Mucosa of rectum (tissue), 2 donors: ENCODE measurements at regions not wholly inside any gene's neighbourhood (a gene's known extent, or its start where the extent isn't known, plus 50 kb on each side); places are given as distances from the start of the nearest gene placed in this dataset.
"Not testable (repeated sequence)": the region's sequence is repeated elsewhere in the genome, so short reads cannot be mapped to it uniquely, and the experiment has no call there.

ENCODE experiments used
- H3K27ac ChIP-seq, 2 donors: one replicate each; pipeline ENCODE4 v1.7.0; 2013; ENCODE audit warnings: inconsistent platforms in 2 of 2, low read depth in 2 of 2, low read length in 2 of 2
- H3K27me3 ChIP-seq, 2 donors: one replicate each; pipeline ENCODE4 v1.7.0; 2013; ENCODE audit warnings: low read length in 2 of 2; ENCODE audit not compliant: control insufficient read depth in 2 of 2, insufficient read depth in 2 of 2
- H3K36me3 ChIP-seq, 2 donors: one replicate each; pipeline ENCODE4 v1.7.0; 2013; ENCODE audit warnings: low read length in 2 of 2; ENCODE audit not compliant: control insufficient read depth in 2 of 2, insufficient read depth in 2 of 2
- H3K4me1 ChIP-seq, 2 donors: one replicate each; pipeline ENCODE4 v1.7.0; 2013; ENCODE audit warnings: low read length in 2 of 2, mild to moderate bottlenecking in 1 of 2; ENCODE audit not compliant: control insufficient read depth in 2 of 2, insufficient read depth in 2 of 2
- H3K4me3 ChIP-seq, 2 donors: one replicate each; pipeline ENCODE4 v1.7.0; 2013; ENCODE audit warnings: low read length in 2 of 2
- H3K9ac ChIP-seq, 2 donors: one replicate each; pipeline ENCODE4 v1.7.0; 2013; ENCODE audit warnings: low read length in 2 of 2, low read depth in 1 of 2, mild to moderate bottlenecking in 1 of 2
- H3K9me3 ChIP-seq, 2 donors: one replicate each; pipeline ENCODE4 v1.7.0; 2013; ENCODE audit warnings: low read length in 2 of 2; ENCODE audit not compliant: control insufficient read depth in 2 of 2
- donor health status: healthy.
- donor health status: Normal muscosa, but diverticular disease.

DNA sequence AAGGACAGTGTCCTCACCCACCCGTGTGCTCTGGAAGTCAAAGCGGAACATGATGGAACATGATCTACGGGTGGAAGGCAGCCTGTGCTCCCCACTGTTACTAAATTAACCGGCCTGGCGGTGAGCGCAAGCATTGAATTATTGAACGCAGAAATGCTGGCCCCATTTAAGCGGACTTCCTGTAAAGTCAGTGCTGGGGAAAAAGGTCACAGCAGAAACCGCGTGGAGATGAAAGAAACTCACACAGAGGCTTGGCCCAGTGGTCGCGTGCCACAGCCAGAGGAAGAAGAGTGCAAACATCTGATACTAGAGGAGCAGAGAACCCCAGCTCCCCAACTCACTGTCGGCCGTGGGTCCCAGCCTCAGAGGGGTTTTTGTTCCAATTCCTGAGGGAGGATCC lies 321.2 kb downstream of the ADGRD1 start:
- H3K4me3 ChIP-seq = no peak overlapping the region
- no peak overlapping the region for H3K27ac ChIP-seq
- no peaks in the 10 kb centered on the region for H3K27me3 ChIP-seq
- no peaks in the 10 kb centered on the region for H3K4me1 ChIP-seq
- H3K9ac ChIP-seq = no peak overlapping the region
- no peaks in the 10 kb centered on the region for H3K36me3 ChIP-seq
- H3K9me3 ChIP-seq = no peaks in the 10 kb centered on the region

DNA sequence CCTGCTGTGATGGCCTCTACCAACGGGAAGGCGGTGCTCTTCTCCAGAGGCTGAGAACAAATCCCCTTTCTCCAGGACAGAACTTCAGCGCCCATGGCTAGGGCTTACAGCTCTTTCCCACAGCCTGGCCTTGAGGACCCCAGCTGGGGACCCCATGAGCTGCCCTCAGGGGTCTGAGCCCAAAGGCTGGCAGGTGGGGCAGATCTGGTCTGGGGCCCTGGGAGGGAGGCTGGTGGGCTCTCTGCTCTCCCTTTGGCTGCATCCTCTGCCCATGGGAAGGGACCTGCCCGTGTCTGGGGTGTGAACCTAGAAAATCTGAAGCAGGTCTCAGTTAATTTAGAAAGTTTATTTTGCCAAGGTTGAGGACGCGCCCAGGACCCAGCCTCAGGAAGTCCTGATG lies 322.1 kb downstream of the ADGRD1 start:
- no peak overlapping the region for H3K9ac ChIP-seq
- H3K27me3 ChIP-seq = no peaks in the 10 kb centered on the region
- no peak overlapping the region for H3K27ac ChIP-seq
- no peaks in the 10 kb centered on the region for H3K36me3 ChIP-seq
- no peak overlapping the region for H3K4me3 ChIP-seq
- no peaks in the 10 kb centered on the region for H3K9me3 ChIP-seq
- H3K4me1 ChIP-seq = no peaks in the 10 kb centered on the region

DNA sequence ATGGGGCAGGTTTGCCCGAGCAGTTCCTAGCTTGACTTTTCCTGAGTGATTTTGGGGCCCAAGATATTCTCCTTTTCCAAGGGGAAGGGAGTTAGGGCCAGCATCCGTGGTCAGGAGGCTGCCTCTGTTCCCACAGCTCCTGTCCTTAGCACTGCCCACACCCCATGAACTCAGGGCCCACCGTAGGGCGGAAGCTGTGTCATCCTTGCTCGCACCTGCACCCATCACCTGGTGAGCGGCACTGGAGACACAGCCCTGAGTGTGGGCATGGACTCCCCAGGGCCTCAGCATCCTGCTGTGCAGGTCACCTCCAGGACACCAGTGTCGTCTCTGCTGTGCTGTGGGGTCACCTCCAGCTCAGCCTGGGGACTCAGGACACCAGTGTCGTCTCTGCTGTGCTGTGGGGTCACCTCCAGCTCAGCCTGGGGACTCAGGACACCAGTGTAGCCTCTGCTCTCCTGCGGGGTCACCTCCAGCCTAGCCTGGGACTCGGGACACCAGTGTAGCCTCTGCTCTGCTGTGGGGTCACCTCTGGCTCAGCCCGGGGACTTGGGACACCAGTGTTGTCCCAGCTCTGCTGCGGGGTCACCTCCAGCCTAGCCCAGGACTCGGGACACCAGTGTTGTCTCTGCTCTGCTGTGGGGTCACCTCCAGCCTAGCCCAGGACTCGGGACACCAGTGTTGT lies 322.9 kb downstream of the ADGRD1 start:
- no peak overlapping the region for H3K27ac ChIP-seq
- no peak overlapping the region for H3K9ac ChIP-seq
- H3K9me3 ChIP-seq = no peaks in the 10 kb centered on the region
- no peaks in the 10 kb centered on the region for H3K36me3 ChIP-seq
- H3K4me3 ChIP-seq = no peak overlapping the region
- no peaks in the 10 kb centered on the region for H3K4me1 ChIP-seq
- H3K27me3 ChIP-seq = no peaks in the 10 kb centered on the region

DNA sequence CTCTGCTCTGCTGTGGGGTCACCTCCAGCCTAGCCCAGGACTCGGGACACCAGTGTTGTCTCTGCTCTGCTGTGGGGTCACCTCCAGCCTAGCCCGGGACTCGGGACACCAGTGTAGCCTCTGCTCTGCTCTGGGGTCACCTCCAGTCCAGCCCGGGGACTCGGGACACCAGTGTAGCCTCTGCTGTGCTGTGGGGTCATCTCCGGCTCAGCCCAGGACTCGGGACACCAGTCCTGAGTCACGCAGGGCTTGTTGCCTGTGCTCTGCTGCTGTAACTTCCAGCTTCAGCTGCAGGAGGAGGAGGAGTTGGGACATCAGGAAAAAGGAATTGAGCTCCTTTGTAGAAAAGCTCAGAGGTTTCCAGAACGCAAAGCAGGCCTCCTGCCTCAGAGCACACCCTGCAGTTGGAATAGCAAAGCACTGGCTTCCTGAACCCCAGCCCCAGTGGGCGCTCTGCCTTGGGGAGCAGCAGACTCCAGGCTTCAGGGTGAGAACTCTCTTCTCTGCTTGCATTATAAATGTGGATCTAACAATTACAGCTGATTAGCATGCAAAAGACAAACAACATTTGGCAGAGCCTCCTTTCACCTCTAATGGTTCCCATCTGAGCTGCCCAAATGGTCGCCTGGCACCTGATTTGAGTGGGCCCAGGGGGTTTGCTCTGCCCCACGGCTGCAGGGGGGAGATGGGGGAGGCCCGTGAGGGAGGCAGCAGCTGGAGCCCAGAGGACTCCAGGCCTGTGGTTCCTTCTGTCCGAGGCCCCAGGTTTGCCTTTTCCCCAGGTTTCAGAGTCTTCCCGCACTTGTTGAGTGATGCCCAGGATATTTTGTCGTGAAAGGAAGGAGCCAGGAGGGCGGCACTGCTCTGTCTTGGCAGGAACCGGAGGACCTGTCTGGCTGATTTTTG lies 323.7 kb downstream of the ADGRD1 start:
- H3K4me3 ChIP-seq, H3K9ac ChIP-seq, H3K27ac ChIP-seq, H3K36me3 ChIP-seq, H3K9me3 ChIP-seq, H3K27me3 ChIP-seq, H3K4me1 ChIP-seq: not testable (repeated sequence)

DNA sequence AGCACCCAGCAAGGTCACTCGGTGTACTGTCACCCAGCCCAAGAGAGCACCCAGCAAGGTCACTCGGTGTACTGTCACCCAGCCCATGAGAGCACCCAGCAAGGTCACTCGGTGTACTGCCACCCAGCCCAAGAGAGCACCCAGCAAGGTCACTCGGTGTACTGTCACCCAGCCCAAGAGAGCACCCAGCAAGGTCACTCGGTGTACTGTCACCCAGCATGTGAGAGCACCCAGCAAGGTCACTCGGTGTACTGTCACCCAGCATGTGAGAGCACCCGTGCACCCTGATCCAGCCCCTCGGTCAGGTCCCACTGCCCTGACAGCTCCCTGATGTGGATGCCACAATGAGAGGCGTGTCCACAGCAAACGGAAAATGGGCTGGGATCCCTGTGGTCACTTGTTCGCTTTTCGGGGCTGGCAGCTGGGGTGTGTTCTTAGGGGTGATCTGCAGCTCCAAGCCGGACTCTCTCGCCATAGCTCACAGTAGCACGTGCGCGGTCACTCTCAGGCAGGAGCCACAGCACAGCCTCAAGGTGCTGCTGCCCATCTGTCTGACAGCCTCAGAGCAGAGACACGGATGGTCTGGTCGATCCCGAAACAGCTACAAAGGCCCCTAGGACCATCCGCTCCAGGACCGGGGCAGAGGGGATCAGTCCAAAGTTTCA lies 324.9 kb downstream of the ADGRD1 start:
- not testable (repeated sequence) for H3K9ac ChIP-seq, H3K4me3 ChIP-seq, H3K27ac ChIP-seq, H3K36me3 ChIP-seq, H3K4me1 ChIP-seq, H3K27me3 ChIP-seq, H3K9me3 ChIP-seq

DNA sequence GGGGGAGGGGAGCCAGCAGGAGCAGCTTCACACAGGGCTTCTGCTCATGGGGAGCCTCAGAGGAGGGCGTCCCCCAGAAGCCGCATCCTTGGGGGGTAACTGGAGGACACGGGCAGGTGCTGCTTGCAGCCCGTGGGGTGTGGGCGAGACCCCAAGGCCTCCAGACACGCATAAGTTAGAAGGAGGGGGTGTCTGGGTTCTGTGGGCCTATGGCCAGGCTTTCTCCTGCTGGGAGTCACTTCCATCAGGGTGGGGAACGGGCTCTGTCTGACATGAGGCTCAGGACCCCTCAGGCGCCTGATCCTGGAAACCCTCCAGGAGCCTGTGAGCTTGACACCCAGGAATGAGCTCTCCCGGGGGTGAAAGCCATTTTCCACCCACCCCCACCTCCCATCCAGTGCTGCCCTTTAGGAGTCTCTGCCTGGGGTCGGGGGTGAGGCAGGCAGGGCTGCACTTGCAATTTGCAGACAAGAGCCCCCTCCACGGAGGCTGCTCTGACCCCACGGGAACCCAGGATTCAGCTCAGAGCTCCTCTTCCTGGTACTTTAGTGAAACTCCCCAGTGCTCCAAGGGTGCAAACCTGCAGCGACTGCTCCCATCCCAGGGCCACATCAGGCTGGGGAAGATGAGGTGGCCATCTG lies 325.7 kb downstream of the ADGRD1 start:
- Histone ChIP-seq H3K9me3 (no peaks in the 10 kb centered on the region), H3K4me1 (no peaks in the 10 kb centered on the region), H3K27ac (no peak overlapping the region), H3K36me3 (no peaks in the 10 kb centered on the region), H3K9ac (no peak overlapping the region), H3K4me3 (no peak overlapping the region), H3K27me3 (no peaks in the 10 kb centered on the region)

DNA sequence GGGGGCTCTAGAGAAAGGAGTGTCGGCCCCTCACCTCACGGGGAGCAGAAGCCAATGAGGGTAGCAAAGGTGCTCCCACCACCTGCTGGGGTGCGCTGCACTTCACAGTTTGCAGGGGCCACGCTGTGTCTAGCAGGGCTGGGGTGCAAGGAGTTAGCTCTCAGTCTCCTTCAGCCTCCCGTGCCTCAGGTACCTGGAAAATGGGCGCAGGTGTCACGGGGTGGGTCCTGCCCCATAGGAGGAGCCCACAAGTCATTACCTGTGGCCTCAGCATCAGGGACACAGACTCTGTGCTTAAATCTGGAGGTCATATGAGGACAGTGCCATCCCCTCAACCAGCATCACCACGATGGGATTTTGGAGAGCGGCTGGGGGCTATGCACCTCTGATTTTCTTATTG lies 326.7 kb downstream of the ADGRD1 start:
- Histone ChIP-seq H3K4me1 (no peaks in the 10 kb centered on the region), H3K27ac (no peak overlapping the region), H3K36me3 (no peaks in the 10 kb centered on the region), H3K9ac (no peak overlapping the region), H3K9me3 (no peaks in the 10 kb centered on the region), H3K4me3 (no peak overlapping the region), H3K27me3 (no peaks in the 10 kb centered on the region)

DNA sequence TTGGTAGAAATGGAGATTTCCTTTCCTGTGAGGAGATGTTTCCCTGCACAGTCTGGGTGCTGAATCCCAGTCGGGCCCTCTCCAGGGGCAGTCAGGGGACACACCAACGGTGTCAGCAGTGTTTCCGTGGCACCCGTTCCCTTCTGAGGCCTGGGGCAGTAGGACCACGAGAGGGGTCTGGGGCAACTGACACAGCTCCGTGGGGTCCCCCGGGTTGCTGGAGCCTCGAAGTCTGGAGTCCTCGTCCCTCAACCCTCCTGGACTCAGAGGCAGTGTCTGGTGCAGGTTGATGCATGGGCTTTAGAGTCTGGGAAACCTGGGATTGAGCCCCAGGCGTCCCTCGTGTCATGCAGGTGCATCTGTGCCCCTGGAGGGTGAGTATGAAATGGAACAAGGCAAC lies 327.3 kb downstream of the ADGRD1 start:
- H3K4me1 ChIP-seq = no peaks in the 10 kb centered on the region
- no peak overlapping the region for H3K9ac ChIP-seq
- H3K4me3 ChIP-seq = no peak overlapping the region
- H3K9me3 ChIP-seq = no peaks in the 10 kb centered on the region
- no peaks in the 10 kb centered on the region for H3K36me3 ChIP-seq
- no peak overlapping the region for H3K27ac ChIP-seq
- H3K27me3 ChIP-seq = no peaks in the 10 kb centered on the region

DNA sequence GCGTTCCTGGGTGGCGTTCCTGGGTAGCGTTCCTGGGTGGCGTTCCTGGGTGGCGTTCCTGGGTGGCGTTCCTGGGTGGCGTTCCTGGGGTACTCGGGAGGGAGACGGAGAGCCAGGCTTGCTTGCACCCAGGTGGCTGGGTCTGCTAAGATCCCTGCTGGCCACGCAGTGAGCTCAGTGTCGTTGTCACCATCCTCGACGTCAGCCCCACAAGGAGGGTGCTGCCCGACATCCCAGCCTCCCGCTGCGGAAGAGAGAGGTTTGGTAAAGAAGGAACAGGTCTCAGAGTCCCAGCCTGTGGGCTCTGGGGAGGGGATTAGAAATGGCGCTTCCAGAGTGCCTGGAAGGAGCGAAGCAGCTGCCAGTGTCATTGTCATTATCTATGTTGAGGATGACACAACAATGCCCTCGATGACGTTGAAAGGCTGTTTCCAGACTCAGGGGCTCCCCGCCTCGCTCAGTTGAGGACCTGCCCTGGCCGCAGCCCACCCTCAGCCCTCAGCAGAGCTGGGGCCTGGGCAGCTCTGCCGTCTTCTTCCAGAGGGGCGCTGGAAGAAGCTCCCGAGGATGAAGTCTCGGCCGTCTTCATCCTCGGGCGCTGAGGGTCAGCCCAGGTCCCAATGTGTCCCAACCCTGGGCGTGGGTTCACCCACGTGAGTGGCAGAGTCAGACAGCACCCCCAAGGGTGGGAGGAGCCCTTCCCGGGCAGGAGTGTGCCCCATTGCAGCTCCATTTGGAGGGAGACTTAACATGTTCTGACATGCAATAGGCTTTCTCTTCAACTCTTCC lies 328.8 kb downstream of the ADGRD1 start:
- Histone ChIP-seq H3K36me3 (no peaks in the 10 kb centered on the region), H3K9ac (no peak overlapping the region), H3K27me3 (no peaks in the 10 kb centered on the region), H3K9me3 (no peaks in the 10 kb centered on the region), H3K27ac (no peak overlapping the region), H3K4me3 (no peak overlapping the region), H3K4me1 (no peaks in the 10 kb centered on the region)
